ENCODE measurements at regions not wholly inside any gene's neighbourhood (a gene's known extent, or its start where the extent isn't known, plus 50 kb on each side); places are given as distances from the start of the nearest gene placed in this dataset.

DNA sequence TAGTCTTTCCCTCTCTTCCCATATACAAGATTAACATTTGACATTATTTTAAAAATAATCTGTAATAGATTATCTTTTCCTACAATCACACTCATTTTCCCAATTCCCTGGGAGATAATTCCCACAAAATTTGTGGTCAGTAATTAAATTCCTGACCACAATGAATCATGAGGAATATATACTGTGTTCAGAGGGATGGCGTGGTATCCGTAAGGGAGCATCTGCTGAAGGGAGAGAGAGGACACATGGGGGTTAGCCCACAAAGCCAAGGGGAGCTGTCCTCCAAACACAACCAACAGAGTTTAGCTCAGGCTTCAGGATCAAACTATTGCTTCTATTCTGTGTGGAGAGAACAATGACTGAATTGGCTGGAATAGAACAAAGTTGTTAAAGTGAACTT is 57.1 kb upstream of the PPP2R5A start:
- no peak for FAIRE-seq

DNA sequence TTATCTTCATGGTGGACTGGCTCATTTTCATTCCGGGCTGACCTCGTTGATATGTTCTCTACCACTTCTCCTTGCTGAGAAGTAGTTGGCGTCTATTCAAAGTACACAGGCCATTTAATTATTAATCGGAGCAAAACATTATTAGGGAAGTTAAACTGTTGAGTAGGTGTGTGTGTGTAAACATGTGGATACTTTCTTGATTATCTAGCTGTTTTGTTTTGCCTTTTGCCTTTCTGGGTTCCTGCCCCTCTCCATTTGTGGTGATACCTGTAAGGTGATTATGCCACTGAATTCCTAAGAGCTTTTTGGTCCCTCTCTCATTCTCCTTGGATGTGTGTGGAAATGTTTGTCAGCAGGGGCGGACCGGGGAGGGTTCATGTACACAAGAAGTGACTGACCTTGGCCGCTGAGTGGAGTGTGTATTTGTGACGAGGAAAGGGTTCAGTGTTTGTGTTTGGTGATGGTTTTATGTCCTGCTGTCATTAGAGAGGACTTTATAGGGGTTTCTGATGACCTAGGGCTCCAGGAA is 56.6 kb upstream of the PPP2R5A start:
- FAIRE-seq = no peak

DNA sequence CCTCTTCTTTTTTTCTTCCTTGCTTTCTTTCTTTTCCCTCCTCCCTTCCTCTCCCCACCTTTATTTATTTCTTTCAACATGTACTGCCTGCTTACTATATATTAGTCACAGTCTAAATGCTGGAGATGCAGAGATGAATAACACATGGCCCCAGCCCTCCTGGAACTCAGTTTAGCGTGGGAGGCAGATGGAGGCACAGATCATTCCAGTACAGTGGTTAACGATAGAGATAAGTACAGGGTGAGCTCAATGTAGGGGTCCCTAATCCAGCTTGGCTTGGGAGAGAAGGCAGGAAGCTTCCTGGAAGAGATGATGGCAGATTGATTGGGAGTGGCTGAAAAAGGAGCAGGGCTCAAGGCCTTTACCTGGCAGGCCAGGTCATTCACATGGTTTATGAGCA is 55.6 kb upstream of the PPP2R5A start:
- FAIRE-seq = no peak

DNA sequence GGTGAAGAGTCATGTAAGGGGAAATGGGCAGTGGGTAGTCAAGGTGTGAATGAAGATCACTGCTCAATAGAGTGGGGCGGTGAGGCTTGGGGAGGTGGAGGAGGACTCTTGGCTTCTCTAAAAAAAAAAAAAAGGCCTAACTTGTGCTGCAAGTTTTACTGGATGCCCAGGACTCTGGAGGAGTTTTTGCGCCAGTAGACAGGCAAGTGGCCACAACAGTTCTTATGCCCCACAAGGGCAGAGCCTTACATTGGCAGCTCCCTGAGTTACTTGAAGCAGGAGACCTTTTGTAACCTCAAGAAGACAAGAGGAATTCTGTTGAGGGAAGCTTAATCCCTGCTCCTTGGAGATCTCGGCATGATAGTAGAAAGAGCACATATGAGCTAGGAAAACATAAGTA is 54.9 kb upstream of the PPP2R5A start:
- no peak for FAIRE-seq

DNA sequence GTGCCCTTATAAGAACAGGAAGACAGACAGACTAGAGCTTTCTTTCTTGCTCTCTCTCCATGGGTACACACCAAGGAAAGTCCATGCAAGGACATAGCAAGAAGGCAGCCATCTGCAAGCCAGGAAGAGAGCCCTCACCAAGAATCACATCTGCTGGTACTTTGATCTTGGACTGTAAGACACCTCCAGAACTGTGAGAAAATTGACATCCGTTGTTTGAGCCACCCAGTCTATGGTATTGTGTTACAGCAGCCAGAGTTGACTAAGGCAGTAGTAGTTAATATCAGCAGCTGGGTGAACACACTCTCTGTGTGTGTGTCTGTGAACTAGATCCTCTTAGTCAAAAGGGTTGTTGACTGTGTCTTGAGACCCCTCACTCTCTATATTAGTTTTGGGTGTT is 53.8 kb upstream of the PPP2R5A start:
- FAIRE-seq = no peak

DNA sequence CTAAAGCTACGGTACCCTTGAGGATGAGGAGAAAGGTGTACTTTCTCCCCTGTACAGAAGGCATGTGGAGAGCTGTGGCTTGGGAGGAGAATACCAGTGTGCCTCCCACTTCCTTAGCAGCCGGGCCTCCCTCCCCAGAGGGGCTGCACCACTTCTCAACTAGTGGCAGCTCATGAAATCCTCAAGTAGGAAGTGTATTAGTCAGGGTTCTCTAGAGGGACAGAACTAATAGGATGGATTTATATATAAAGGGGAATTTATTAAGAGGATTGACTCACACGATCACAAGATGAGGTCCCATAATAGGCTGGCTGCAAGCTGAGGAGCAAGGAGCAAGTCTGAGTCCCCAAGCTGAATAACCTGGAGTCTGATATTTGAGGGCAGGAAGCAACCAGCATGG is 53.1 kb upstream of the PPP2R5A start:
- FAIRE-seq = no peak

DNA sequence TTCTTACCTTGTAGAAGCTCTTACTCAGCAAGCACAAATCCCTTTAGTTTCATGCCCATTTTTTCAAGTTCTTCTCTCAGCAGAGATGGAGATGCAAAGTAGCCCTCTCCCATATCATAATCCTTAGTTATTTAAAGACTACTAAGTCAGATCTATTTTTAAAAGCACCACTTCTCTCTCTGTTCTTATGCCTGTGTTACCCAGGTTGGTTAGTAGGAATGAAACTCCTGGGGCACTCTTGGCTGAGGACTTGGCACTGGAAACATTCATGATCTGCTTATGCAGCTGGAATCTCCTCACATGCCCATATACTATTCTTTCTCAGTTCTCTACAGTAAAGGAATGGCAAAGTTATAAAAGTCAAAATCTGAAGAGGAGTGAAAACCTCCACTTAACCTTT is 51.9 kb upstream of the PPP2R5A start:
- FAIRE-seq = no peak

DNA sequence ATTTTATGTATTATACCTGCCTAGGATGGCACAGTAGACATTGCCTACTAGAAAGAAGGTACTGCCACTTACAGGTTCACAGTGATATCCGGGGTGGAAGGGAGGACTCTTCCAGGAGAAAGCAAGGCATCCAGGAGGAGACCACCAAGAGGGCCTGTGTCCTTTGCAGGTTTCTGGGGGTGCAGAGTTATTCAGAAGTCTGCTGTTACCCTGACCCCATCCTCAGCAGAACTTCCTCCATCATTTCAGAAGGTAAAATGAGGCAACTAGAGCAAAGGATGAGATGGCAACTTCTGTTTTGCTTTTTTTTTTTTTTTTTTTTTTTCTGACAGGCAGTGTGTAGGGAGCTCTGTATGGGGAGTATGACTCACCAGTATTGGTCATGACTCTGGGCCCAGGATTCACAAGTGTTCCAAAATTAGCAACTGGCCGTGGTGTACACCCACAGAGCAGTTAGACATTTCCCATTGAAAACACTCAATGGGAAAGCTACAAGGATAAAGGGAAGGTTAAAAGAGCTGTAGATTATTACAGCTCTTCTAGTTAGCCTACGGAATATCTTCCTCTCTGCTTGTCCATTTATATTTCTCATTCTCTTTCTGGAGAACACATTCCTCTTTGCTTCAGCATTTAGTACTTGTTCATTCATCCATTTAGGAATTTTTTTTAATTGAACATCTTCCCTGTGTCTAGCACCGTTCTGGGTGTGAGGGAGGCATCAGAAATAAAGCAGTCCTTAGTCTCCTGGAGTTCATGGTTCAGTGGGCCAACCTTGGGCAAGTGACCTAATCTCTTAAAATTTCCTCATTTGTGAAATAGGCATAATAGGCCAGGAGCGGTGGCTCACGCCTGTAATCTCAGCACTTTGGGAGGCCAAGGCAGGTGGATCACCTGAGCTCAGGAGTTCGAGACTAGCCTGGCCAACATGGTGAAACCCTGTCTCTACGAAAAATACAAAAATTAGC is 50.5 kb upstream of the PPP2R5A start:
- no peak for FAIRE-seq
